ENCODE measurements at regions not wholly inside any gene's neighbourhood (a gene's known extent, or its start where the extent isn't known, plus 50 kb on each side); places are given as distances from the start of the nearest gene placed in this dataset.
"Not testable (repeated sequence)": the region's sequence is repeated elsewhere in the genome, so short reads cannot be mapped to it uniquely, and the experiment has no call there.

GRCh38 chr7:119300341-119300740, 972.6 kb upstream of the KCND2 start:
- not testable (repeated sequence) for FAIRE-seq

GRCh38 chr7:119320316-119320715, 952.7 kb upstream of the KCND2 start:
- no peak for FAIRE-seq

GRCh38 chr7:119329715-119330114, 943.3 kb upstream of the KCND2 start:
- FAIRE-seq = no peak

GRCh38 chr7:119335405-119335804, 937.6 kb upstream of the KCND2 start:
- FAIRE-seq = no peak

GRCh38 chr7:119341822-119342221, 931.2 kb upstream of the KCND2 start:
- FAIRE-seq = no peak

- FAIRE-seq = no peak
Measured at GRCh38 chr7:119343289-119343688, 929.7 kb upstream of the KCND2 start.

- FAIRE-seq = no peak
Measured at GRCh38 chr7:119344466-119344865, 928.5 kb upstream of the KCND2 start.

GRCh38 chr7:119348491-119348890, 924.5 kb upstream of the KCND2 start:
- FAIRE-seq = no peak

GRCh38 chr7:119350334-119350733, 922.6 kb upstream of the KCND2 start:
- no peak for FAIRE-seq

GRCh38 chr7:119351320-119351719, 921.7 kb upstream of the KCND2 start:
- FAIRE-seq = no peak

GRCh38 chr7:119374436-119374835, 898.5 kb upstream of the KCND2 start:
- FAIRE-seq = no peak

GRCh38 chr7:119377861-119378260, 895.1 kb upstream of the KCND2 start:
- no peak for FAIRE-seq

- FAIRE-seq = no peak
Measured at GRCh38 chr7:119382726-119383125, 890.2 kb upstream of the KCND2 start.

- no peak for FAIRE-seq
Measured at GRCh38 chr7:119395024-119395423, 878.0 kb upstream of the KCND2 start.

GRCh38 chr7:119397156-119397555, 875.8 kb upstream of the KCND2 start:
- no peak for FAIRE-seq

- no peak for FAIRE-seq
Measured at GRCh38 chr7:119408596-119408995, 864.4 kb upstream of the KCND2 start.

GRCh38 chr7:119413314-119413805, 859.6 kb upstream of the KCND2 start:
- FAIRE-seq = no peak

GRCh38 chr7:119415682-119416081, 857.3 kb upstream of the KCND2 start:
- no peak for FAIRE-seq

- FAIRE-seq = no peak
Measured at GRCh38 chr7:119421657-119422056, 851.3 kb upstream of the KCND2 start.

GRCh38 chr7:119436882-119437281, 836.1 kb upstream of the KCND2 start:
- FAIRE-seq = no peak

GRCh38 chr7:119438315-119438714, 834.7 kb upstream of the KCND2 start:
- no peak for FAIRE-seq

GRCh38 chr7:119439192-119439591, 833.8 kb upstream of the KCND2 start:
- FAIRE-seq = no peak

GRCh38 chr7:119452401-119452800, 820.6 kb upstream of the KCND2 start:
- no peak for FAIRE-seq

GRCh38 chr7:119465798-119466305, 807.1 kb upstream of the KCND2 start:
- FAIRE-seq = no peak

GRCh38 chr7:119472408-119473038, 800.5 kb upstream of the KCND2 start:
- FAIRE-seq = no peak
